ENCODE measurements at regions not wholly inside any gene's neighbourhood (a gene's known extent, or its start where the extent isn't known, plus 50 kb on each side); places are given as distances from the start of the nearest gene placed in this dataset.

- Histone ChIP-seq H4K20me1 (ENCODE audit: control insufficient read depth, insufficient read depth) (no peaks in the 10 kb centered on the region), H3K4me3 (no peak overlapping the region), H3K79me2 (ENCODE audit: control insufficient read depth, insufficient read depth, low read length) (no peaks in the 10 kb centered on the region), H3K4me2 (ENCODE audit: control insufficient read depth, insufficient read depth) (no peak overlapping the region), H3K27me3 (replicated peaks in 1 of 2; ENCODE audit: control insufficient read depth in 2 of 2, insufficient read depth in 2 of 2, low read length in 1 of 2) (no peaks in the 10 kb centered on the region), H3K4me1 (ENCODE audit: control insufficient read depth, insufficient read depth, low read length) (no peaks in the 10 kb centered on the region), H3K9ac (ENCODE audit: control insufficient read depth, insufficient read depth, low read length) (no peak overlapping the region), H3K9me3 (replicated peaks; ENCODE audit: control insufficient read depth, insufficient read depth, low read length) (no peaks in the 10 kb centered on the region), H3K27ac (ENCODE audit: control insufficient read depth, insufficient read depth) (no peak overlapping the region), H3K36me3 (ENCODE audit: control insufficient read depth in 2 of 2, insufficient read depth in 2 of 2, low read length in 1 of 2) (no peaks in the 10 kb centered on the region), H2AFZ (ENCODE audit: control insufficient read depth, low read depth, low read length) (no peak overlapping the region)
- CTCF ChIA-PET = no interaction called here
- BruUV-seq (replicated peaks) = no TSS peak
- DNase-seq (ENCODE audit: low read depth, low spot score) = no peak
- no peak for TF ChIP-seq NRF1 (conservative IDR thresholded peaks at IDR 0.05; ENCODE audit: low read depth, low read length)
- no peak for TF ChIP-seq SUZ12 (IDR thresholded peaks at IDR 0.05; ENCODE audit: unreplicated experiment)
- TF ChIP-seq KDM1A (IDR thresholded peaks at IDR 0.05; ENCODE audit: borderline replicate concordance) = no peak
- no peak for TF ChIP-seq TCF12 (IDR thresholded peaks at IDR 0.05; ENCODE audit: low read depth, low read length)
- TF ChIP-seq CEBPB (IDR thresholded peaks at IDR 0.05; ENCODE audit: borderline replicate concordance in 1 of 2, low read depth in 2 of 2, low read length in 2 of 2) = no peak
- TF ChIP-seq DPF2 (IDR thresholded peaks at IDR 0.05) = no peak
- no peak for TF ChIP-seq EZH2 (IDR thresholded peaks at IDR 0.05; ENCODE audit: borderline replicate concordance, control insufficient read depth, low read depth, low read length)
- no peak for TF ChIP-seq MEF2B (IDR thresholded peaks at IDR 0.05; ENCODE audit: partially characterized antibody, poor library complexity, severe bottlenecking)
- no peak for TF ChIP-seq NFIC (IDR thresholded peaks at IDR 0.05; ENCODE audit: low read depth, low read length)
- no peak for TF ChIP-seq SMARCA5 (IDR thresholded peaks at IDR 0.05)
- RAD21 ChIA-PET (ENCODE audit: unreplicated experiment) = no interaction called here
- 41% methylated on average over 7 of the region's 7 CpGs for WGBS (ENCODE audit: insufficient coverage, insufficient replicate concordance, low lambda C conversion rate, missing lambda C conversion rate)
- intact Hi-C loops (cut with micrococcal nuclease; ENCODE audit: unreplicated experiment) (no loop called here), in situ Hi-C loops (cut with MboI) (no loop called here)
- SMC1A ChIA-PET (ENCODE audit: uncharacterized antibody, unreplicated experiment) = no interaction called here
- no peak for ATAC-seq
- POLR2A ChIA-PET = no interaction called here
- FAIRE-seq = no peak
Measured at GRCh38 chr16:73426433-73427160, 378.7 kb upstream of the ZFHX3 start.
